HG03159 (cell line): ENCODE measurements at regions not wholly inside any gene's neighbourhood (a gene's known extent, or its start where the extent isn't known, plus 50 kb on each side); places are given as distances from the start of the nearest gene placed in this dataset.
"Not testable (repeated sequence)": the region's sequence is repeated elsewhere in the genome, so short reads cannot be mapped to it uniquely, and the experiment has no call there.

Source experiments
- ATAC-seq: cut with Tn5 transposase; IDR thresholded peaks from one replicate; pipeline ENCODE4 v1.9.1; 2021; ENCODE audit warnings: mild to moderate bottlenecking, moderate library complexity; ENCODE audit not compliant: unreplicated experiment

DNA sequence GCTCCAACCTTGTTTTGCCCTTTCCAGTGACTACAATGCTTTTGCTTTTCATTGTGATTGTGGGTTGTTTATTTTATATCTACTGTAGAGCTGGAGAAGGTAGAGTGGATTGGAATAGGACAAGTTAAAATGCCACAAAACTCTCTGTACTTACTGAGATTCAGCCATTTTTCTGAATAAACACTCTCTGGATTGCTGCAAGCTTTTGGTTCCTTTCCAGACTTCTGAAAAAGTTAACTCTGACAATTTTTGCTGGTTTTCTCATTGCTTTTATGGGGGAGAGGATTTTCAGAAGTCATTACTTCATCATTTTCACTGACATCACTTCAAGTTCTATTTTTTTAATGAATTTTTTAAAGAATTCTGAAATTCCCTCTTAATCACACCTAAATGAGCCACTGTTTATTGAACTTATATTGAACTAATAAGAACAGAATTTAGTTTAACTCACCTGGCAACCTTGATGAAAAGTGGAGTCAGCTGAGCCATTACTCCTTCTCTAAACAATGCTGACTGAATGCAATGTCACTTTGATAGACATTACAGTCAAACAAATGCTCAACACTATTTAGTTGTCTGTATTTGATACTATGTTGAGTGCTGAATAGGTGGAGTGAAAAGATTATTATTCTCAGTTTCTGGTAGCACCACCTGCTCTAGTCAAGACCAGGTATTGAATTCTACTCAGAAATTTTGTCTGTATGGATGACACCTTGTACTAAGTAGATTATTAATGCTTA is 303.5 kb downstream of the DLEU7 start:
- no peak for ATAC-seq

DNA sequence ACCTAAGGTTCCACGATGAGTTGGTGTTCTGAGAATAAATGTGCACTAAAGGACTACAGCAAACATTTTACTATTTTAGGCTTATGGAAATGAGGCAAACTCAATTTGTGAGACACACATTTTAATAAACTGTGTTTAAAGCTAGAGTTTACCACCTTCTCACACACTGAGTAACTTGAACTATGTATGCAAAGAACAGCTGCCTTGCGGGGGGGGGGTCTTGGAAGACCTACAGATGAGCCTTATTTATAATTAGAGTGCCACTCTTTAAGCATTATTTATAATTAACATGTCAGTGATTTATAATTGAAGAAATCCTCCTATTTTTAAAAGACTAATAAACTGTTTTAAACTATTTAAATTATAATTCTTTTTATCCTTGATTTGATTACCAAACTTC is 300.4 kb downstream of the DLEU7 start:
- ATAC-seq: no peak

DNA sequence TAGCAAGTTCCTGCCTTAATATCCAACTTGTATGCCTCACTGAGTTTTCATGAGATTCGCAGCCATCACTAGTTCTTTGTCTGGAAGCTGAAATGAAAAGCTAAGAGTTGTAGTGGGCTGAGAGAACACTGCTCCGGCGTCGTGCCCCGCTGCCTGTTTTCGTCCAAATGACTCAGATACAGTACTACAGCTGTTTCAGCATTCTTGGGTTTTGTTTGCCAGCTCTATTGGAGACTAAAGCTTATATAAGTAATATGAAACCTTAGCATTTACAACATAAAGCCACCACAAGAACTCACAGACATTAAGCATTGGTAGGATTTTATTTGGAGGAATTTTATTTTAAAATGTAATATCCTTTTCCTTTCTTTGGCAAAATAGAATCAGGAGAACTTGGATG is 299.7 kb downstream of the DLEU7 start:
- ATAC-seq: no peak

DNA sequence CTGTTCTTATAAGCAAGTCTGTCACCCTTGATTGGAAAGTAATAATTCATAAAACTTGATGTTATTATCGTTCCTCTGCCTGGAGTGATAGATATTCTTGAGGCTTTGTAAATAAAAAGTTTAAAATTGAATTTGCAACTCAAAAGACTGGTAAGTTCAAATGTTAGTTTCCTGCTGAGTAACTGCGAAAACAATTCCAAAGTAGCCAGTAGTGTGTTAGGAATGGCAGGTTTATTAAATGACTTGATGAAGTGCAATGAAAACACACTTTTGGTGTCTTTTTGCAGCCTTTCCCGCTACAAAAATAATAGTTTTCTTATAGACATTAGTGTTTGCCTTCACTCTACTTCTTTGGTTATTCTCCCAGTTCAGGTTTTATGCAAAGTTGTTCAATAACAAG is 299.3 kb downstream of the DLEU7 start:
- no peak for ATAC-seq

DNA sequence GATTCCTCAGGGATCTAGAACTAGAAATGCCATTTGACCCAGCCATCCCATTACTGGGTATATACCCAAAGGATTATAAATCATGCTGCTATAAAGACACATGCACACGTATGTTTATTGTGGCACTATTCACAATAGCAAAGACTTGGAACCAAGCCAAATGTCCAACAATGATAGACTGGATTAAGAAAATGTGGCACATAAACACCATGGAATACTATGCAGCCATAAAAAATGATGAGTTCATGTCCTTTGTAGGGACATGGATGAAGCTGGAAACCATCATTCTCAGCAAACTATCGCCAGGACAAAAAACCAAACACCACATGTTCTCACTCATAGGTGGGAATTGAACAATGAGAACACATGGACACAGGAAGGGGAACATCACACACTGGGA is 296.3 kb downstream of the DLEU7 start:
- not testable (repeated sequence) for ATAC-seq

DNA sequence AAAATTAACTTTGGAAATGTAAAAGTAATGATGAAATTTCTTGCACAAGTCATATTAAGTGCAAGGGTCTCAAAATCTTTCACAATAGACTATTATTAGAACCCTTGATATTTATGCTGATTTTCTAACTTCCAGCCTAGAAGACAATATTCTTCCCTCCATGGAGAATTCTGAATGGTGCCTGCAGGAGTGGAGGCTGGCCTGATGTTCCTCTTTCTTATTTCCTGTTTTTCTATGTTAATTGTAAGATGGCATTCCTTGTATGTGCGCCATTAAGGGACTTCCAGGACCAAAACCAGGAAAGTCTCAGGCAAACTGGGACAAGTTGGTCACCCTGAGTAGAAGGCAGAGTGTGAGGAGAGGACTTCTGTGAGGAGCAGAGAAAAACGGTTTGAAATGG is 294.9 kb downstream of the DLEU7 start:
- ATAC-seq: no peak

DNA sequence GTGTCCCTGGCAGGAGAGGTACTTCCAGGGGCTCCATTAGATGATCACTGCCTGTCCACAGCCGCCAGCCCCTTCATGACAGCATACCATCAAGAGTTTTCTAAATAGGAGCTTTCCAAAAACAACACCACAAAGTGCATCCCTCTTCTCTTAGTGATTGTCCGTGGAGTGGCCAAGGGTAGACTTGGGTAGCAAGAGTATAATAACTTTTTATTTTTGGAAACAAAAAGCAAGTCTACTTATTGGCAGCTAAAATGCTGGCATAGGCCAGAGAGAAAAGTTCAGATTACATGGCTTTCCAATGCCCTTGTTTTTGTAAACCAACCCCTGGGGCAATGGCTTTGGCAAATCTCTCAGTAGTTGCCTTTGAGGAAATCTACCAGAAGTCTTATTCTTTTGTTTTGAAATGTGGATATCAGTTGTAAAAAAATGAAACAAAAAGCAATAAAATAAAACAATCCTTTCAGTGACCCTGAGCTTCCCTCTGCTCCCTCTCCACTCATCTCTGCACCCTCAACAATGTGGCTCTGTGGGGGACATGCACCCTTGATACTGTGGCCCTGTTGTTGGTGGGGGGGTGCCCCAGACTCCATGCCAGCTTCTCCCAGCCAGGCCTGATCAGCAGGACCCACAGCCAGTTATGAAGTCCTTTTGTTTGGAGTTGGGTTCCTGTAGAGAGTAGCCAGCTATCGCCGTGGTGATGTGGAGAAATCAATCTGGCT is 294.1 kb downstream of the DLEU7 start:
- no peak for ATAC-seq

DNA sequence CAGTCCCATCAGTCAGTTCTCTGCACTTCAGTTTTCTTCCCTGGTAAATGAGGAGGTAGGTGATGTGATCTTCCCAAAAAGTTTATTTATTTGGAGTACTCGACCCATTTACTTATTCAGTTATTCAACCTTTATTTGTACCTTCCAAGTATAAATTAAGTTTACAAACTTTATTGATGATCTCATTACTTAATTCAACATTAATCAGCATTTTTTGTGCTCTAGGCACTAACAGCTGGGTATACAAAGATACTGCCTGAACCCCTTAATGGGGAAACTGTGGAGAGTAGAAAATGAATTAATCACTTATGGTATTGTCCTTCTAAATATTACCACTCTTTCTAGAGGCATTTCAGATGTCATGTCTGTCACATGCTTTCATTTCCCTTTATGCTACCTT is 293.3 kb downstream of the DLEU7 start:
- no peak for ATAC-seq

DNA sequence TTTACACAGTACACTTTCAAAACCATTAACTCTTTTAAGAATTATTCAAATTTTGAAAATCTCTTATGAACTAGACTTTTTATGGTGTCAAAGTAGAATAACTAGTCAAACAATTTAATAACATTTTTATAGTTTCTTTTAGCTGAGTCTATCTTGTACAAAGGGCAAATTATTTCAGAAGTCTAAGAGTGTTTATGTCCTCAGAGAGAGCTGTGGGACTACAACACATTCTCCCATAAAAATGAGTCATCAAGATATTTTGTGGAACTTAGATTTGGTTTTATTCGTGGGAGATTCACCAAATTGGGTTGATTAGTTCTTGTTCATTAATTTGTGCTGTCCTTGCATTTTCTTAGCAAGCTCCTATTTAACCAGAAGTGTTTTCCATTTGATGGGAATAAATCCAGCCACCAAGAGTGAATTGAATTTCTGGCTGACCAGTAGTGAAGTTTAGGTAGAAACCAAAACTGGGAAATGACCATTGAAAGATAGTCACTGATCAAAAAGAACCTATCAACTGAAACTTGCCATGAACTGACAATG is 291.0 kb downstream of the DLEU7 start:
- ATAC-seq: no peak

DNA sequence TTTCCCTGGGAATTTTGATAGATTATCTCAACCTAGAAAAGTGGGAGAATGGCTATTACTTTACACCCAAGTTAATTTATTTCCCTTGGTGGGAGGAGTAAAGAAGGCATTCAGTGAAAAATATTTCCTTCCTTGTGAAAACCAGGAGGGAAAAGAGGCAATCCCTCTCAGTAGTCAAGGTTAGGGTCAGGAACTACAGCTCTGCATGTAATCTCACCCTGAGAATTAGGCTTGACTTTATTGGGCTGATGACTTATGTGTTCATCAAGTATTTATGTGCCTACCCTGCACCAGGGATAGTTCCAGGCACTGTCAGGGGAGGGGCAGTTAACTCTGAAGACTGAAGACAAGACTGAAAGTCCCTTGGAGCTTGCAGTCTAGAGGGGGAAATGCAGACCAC is 281.8 kb downstream of the DLEU7 start:
- ATAC-seq: no peak

DNA sequence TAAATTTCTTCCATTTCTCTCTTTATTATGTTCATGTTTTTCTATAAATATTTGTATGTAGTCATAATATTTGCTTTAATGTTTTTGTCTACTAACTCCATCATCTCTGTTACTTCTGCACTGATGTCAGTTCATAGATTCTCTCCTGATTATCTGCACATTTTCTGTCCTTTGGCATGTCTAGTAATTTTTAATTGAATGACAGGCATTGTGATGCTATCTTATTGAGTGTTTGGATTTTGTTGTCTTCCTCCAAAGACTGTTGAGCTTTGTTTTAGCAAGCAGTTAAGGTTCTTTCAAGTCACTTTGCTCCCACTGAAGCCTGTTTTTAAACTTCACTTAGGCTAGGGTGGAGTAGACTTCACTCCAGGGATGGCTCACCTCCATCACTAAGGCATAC is 276.8 kb downstream of the DLEU7 start:
- ATAC-seq: no peak

DNA sequence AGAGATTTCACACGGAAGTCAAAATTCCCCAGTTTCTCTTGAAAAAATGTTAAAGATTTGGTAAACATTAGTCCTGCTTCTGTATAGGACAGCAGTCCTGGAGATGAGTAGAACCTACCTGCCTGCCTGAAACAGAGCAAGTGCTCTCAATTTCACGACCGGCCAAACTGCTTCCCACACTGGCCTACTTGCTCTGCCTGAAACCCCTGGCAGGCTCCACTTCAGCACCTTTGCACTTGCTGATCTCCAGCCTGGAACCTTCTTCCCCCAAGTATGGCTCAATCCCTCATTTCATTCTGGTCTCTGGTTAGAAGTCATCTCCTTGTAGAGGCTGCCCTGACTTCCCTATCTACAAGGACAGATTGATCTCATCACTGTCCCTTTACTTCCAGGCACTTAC is 271.4 kb downstream of the DLEU7 start:
- no peak for ATAC-seq

DNA sequence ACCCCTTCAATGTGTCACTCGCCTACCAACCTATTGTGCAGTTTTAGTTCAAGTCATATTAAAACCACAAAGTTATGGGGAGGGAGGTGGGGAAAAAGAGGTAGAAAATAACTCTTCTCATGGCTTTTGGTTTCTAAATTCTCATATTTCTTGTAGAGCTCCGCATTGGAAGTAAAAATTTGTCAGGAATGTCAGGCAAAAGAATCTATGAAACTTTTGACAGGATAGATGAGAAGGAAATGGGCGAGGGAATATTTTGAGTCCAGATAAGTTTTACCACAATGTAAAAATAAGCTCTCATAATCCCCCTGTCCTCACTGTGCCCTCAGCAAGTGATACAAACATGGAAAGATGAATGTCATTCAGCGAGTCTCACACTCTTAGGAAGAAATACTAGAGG is 270.4 kb downstream of the DLEU7 start:
- no peak for ATAC-seq

DNA sequence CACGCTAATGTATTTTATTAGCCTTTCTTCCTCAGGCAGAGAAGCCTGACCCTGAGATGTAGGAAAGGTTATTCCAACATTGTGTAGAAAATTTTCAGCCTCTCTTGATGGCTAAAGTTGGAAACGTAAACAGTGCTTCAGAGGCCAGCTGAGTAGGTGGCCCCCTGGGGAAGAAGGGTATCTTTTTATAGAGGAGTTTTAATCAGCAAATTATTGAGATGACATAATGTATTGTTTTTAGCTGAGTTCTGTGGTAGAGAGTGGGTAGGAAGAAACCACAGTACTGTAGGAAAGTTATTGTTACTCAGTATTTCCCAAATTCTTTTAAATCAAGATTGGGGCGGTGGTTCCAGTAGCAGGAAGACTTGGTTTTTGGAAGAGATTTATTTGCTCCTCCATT is 268.8 kb downstream of the DLEU7 start:
- ATAC-seq: no peak

DNA sequence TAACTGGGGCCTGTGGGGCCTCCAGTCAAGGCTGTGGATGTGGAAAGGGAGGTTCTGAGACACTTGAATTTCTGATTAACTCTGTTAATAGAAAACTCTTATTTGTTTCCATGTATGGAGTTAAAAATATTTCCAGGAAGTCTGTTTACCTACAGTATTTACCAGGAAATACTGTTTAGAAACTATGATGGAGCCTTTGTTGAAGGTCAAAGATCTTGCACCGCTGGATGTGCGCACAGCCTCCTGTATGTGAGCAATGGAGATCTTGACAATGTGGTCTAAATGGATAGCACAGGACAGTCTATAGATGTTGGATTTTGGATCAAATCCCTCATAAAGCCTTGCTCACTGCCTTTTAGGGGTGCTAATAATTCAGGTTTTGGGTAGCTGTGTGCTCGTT is 268.4 kb downstream of the DLEU7 start:
- ATAC-seq: no peak

DNA sequence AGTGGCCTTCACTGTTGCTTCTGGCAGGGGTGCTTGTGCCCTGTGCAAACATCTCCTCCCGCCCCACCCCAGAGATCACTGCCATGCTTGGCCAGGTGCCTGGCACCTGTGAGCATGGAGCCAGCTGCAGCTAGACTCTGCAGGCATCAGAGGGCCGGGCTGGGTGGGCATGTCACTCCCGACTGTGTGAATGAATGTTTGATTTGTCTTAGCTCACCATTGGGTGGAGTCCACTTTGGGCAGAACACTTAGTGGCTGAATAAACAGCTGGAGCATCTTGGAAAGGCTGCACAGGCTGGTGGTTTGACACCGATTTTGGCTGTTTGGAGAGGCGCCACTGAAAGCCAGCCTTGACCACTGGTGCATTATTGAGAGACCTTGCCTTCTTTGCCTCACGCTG is 267.3 kb downstream of the DLEU7 start:
- ATAC-seq: no peak

DNA sequence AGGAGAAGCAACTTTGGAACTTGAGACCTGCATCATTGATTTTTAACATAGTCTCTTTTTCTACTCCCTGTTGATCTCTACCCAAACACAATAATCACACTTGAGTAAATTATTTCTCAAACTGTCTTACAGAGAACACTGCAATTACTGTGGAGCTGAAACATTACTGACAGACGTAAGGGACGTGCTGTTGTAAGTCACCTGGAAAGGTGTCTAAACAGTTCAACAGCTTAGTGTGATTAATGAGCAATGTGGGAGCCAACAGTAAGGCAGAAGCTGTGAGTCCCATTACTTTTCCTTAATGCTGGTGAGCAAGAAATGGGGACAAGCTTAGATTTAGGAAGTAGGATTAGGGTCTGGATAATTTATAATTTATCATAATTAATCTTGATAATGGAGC is 265.7 kb downstream of the DLEU7 start:
- no peak for ATAC-seq

DNA sequence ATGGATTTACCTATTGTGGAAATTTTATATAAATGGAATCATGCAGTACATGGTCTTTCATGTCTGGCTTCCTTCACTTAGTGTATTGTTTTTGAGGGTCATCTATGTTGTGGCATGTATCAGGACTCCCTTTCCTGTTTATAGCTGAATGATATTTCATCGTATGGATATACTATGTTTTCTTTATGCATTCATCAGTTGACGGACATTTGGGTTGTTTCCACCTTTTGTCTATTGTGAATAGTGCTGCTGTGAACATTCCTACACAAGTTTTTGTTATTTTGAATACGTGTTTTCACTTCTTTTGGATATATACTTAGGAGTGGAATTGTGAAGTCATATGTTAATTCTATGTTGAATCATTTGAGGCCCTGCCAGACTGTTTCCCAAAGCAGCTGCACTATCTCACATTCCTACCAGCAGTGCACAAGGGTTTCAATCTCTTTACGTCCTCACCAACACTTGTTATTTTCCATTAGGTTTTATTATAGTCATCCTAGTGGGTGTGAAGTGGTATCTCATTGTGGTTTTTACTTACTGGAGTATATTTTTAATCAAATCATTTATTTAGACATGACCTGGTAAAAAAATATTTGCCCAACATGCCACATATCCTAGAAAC is 262.7 kb downstream of the DLEU7 start:
- ATAC-seq: no peak

DNA sequence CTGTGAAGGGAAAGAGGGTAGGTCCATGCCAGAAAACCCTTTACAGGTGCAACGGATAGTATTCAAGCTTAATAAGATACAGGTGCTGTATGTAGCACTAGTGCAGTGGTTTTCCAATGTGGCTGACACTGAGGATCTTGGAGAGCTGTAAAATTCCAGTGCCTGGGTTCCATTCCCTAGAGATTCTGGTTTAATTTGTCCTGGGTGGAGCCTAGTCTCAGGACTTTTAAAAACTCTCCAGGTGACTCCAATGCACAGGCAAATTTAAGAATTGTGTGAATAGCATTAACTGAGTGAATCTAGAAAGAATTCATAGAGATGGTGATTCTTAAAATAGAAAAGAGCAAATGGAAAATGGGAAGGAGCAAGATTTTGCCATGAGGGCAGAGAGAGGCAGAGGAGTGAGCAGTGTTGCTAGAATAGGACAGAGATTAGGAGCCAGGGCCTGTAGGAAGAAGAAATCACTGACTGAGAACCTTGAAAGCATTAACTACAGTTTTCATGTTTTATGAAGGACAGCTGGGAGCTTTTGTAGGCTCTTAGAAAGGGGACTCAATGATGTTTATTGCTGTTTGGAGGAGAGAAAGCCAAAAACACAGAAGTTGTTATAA is 261.8 kb downstream of the DLEU7 start:
- no peak for ATAC-seq

DNA sequence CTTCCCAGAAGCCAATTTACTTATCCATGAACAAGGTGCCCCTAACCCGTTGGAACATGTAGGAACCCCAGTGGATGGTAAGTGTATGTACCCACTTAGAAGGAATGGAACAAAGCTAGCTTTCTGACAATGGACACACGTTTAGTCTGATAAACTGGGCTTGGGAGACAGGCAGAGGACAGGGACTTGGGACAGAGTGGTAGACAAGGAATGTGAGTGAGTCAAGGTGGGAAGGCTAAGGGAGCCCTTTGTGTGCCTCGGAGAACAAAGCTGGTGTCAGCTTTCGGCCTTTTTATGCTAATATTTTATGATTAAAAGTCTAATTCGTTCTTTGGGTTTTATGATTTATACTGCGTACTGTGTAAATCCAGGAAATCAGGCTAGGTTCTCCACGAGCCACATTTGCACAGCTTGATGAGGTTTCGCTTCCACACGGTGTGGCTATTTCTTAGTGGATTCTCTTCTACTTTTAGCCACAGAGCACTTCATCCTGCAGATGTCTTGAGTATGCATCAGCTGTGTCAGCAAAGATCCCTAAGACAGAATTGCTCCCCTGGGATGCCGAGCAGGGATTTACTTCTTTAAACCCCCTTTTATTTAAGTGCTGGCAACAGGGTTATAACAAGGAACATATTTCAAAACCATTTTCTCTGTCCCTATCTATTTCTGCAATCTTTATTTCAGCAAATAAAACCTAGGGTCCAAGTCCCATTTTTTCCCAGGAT is 258.5 kb downstream of the DLEU7 start:
- no peak for ATAC-seq
